NCI-H345 treated with DMSO at 0.1 percent for 48 hours (cell line): ENCODE measurements at regions not wholly inside any gene's neighbourhood (a gene's known extent, or its start where the extent isn't known, plus 50 kb on each side); places are given as distances from the start of the nearest gene placed in this dataset.

Source experiments
- DNase-seq: peaks from one replicate; lab custom pipeline; 2025; ENCODE audit not compliant: unreplicated experiment; lab: John Stamatoyannopoulos, UW

DNA sequence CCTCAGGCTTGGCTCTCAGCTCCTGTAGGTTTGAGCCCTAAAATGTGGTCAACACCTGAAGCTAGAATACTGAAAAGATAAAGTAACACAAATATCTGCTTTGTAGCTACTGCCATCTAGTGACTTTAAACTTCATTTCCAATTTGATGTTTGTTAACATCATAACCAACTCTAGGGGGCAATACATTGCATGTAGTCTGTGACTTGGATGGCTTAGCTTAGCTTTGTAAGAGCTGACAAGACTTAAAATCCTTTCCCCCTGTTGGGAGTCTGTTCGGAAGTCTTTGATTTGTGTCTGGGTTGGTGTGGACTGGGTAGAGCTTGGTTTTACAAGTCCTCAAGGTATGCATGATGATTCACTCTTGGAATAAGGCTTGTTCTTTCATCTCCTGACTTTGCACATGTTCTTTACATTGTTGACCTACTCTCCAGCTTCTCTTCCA is 51.7 kb downstream of the SCN11A start:
- DNase-seq, result peak; percentile 65

GRCh38 chr3:38998086-38998485 is 53.7 kb downstream of the SCN11A start:
- DNase-seq, result no peak

DNA sequence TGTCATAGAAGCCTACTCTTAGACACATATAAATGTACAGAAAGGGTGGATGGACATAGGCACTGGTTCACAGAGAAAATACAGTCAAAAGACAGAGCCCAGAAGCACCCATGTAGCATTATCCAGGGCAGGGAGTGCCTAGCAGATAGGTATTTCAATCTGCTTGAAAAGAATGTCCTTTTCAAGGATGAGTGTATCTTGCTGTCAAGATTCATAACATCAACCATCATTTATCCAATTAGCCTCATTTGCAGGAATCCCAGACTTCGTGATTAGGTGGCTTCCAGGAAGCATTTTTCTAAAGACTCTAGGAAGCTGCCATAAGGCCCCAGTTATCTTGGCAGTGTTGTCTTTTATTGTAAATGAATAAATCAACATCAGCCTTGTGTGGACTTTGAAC is 55.6 kb downstream of the SCN11A start:
- DNase-seq, result no peak

DNA sequence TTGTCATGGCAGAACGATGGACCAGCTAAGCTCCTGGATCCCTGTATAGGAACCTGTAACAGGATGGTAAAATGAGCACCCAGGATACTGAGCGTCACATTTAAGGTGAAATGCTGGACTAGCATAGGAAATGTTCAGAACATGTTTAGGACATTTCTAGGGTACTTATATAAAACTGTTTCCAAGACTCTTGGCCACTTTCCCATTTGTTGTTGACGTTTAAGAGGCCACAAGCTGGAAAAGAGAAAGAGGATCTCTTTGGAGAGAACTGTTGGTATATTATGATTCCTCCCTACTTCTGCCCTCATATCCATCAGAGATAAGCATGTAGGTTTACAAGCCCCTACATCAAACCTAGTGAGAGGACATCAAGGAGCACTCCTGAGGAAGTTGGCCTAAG is 57.5 kb downstream of the SCN11A start:
- no peak for DNase-seq

DNA sequence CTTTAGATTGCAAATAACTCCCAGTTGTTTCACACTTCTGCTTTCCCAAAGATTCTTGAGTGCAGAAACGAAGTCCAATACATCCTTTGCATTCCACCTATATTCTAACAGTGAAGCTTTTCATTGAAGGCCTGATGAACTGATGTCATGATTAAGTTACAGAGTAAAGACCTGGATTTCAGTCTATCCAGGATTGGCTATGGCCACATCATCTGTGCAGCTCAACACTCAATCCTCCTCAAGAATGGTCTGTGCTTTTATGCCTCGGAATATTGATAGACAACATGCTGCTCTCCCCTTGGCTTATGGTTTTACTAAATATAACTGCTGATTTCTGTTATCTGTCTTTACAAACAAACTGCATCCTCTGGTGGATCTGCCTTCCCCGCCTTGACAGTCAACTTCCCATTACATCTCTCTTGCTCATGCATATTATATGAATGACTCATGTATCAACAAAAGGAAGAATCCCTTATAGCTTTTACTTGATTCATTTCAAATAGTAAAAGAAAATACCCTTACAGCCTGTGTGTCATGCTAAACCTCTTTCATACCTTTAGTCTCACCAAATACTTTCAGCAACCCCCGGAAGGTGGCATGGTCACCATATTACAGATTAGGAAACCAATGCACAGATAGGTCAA is 59.5 kb downstream of the SCN11A start:
- DNase-seq, result no peak

- DNase-seq, result no peak
Measured at GRCh38 chr3:38990621-38991020, 61.1 kb downstream of the SCN11A start.

- no peak for DNase-seq
Measured at GRCh38 chr3:38989917-38990510, 61.7 kb downstream of the SCN11A start.

DNA sequence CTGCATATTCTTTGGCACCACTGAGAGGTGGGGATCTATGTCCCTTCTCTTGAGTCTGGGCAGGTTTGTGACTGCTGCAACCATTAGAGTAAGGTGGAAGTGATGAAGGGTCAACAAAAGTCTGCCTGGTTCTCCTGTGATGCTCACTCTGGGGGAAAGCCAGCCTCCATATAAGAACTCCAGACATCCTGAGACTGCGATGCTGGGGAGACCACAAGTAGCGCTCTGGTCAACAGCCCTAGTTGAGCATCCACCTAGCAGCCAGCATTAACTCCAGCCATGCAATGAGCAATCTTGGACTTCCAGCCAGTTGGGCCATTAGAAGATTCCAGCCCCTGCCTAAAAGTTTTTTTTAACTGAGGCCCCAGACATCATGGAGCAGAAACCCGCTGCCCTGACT is 62.8 kb downstream of the SCN11A start:
- no peak for DNase-seq

GRCh38 chr3:38987456-38987855 is 64.3 kb downstream of the SCN11A start:
- no peak for DNase-seq

GRCh38 chr3:38986901-38987300 is 64.8 kb downstream of the SCN11A start:
- DNase-seq, result no peak

DNA sequence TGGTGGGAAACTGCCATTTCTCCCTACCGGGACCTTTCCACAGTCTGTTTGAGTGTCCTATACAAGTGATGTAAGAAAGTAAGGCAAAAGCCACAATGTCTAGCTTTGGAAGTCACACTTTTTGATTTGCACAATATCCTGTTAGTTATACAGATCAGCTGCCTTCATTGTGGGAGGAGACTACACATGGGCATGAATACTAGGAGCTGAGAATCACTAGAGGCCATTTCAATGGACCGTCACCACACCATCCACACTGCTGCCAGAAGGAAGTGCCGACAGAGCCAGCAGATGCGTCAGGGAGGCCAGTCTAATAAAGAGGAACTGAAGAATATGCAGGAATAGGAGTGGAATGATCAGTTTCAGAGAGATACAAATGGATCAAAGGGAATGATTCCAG is 65.8 kb downstream of the SCN11A start:
- no peak for DNase-seq

DNA sequence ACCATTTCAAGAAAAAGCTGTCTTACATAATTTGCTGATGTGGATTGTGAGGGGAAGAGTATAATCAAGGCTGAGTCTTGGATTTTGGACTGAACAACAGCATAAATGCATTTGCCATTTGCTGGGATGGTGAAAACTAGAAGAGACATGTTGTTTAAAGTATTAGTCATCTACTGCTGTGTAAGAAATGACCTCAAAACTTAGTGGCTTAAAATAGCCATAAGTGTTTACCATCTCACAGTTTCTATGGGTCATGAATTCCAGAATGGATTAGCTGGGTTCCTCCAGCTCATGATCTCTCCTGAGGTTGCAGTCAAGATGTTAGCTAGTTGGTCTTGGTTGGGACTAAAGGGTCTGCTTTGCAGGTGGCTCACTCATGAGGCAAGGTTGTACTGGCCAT is 66.2 kb downstream of the SCN11A start:
- no peak for DNase-seq

DNA sequence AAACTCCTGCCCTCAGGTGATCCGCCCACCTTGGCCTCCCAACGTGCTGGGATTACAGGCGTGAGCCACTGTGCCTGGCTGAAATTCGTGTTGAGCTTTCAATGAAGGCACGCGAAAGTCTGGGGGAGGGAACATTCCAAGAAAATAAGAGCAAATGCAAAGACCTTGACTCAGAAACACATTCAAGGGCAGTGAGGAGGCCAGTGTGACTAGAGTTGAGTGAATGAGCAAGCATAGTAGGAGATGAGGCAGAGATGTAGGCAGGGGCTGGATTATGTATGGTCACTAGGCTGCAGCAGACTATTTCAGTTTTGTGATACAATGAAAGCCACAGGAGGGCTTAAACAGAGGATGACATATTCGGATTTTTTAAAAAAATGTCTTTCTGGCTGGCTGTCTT is 67.0 kb downstream of the SCN11A start:
- no peak for DNase-seq

- no peak for DNase-seq
Measured at GRCh38 chr3:38984110-38984509, 67.6 kb downstream of the SCN11A start.

- no peak for DNase-seq
Measured at GRCh38 chr3:38980938-38981337, 70.8 kb downstream of the SCN11A start.

GRCh38 chr3:38978729-38979128 is 73.0 kb downstream of the SCN11A start:
- DNase-seq, result no peak

- no peak for DNase-seq
Measured at GRCh38 chr3:38970851-38971638, 80.7 kb downstream of the SCN11A start.

- no peak for DNase-seq
Measured at GRCh38 chr3:38969317-38970235, 82.2 kb downstream of the SCN11A start.

GRCh38 chr3:38968891-38969290 is 82.9 kb downstream of the SCN11A start:
- DNase-seq, result no peak

- DNase-seq, result no peak
Measured at GRCh38 chr3:38968403-38968802, 83.3 kb downstream of the SCN11A start.

DNA sequence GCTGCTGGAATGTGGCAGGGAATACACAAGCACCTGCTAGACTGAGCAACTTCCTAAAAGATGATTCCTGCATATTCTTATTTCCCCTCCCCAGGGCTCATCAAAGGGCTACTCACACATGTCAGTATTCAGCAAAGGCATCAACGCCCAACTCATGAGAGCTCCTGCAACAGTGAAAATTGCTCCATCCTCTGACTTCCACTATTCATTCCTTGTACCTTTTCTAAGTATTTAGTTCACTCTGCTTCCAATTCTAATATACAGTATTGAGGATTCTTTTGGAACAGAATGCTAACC is 84.1 kb downstream of the SCN11A start:
- no peak for DNase-seq
